ENCODE measurements at regions not wholly inside any gene's neighbourhood (a gene's known extent, or its start where the extent isn't known, plus 50 kb on each side); places are given as distances from the start of the nearest gene placed in this dataset.

DNA sequence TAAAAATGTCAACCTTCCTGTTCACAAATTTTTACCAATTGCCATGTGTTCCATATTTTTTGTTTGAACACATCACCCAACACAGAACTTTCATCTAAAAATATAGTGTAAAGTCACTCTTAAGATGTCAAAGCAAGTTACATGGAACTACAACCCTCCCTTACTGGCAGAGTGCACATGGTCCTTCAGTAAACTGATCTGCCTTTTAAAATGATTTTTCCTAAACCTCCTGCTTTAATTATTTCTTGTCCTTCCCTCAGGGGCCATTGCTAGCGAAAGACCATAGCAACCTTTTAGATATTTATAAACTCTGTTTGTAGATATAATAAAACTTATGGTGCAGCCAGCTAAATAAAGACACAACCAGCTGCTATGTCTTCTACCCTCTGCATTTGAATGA lies 255.2 kb upstream of the FAR2 start:
- H3K36me3 ChIP-seq, result no peaks in the 10 kb centered on the region
- Mint-ChIP-seq H3K4me1 (no peaks in the 10 kb centered on the region), H3K4me3 (no peak overlapping the region), H3K36me3 (no peaks in the 10 kb centered on the region), H3K27ac (no peak overlapping the region), H3K27me3 (ENCODE audit: insufficient read depth, low read depth) (no peaks in the 10 kb centered on the region), H3K9me3 (no peaks in the 10 kb centered on the region)
- H2AFZ ChIP-seq (replicated peaks), result no peak overlapping the region
- DNase-seq (ENCODE audit: low spot score), result no peak
- no peak overlapping the region for H3K9ac ChIP-seq
- no peaks in the 10 kb centered on the region for H3K79me2 ChIP-seq (ENCODE audit: low read depth)
- no peaks in the 10 kb centered on the region for H3K4me1 ChIP-seq
- H3K4me2 ChIP-seq, result no peak overlapping the region
- H3K4me3 ChIP-seq, result no peak overlapping the region
- no peak overlapping the region for H3K27ac ChIP-seq
- H3K9me3 ChIP-seq (ENCODE audit: low read depth), result no peaks in the 10 kb centered on the region
- TF ChIP-seq CTCF (IDR thresholded peaks at IDR 0.05) (no peak), EZH2phosphoT487 (IDR thresholded peaks at IDR 0.05) (no peak), EZH2 (IDR thresholded peaks at IDR 0.05) (no peak)
- H3F3A ChIP-seq (ENCODE audit: low read depth), result no peaks in the 10 kb centered on the region
- no peaks in the 10 kb centered on the region for H4K20me1 ChIP-seq (ENCODE audit: low read depth)
- no peaks in the 10 kb centered on the region for H3K27me3 ChIP-seq

GRCh38 chr12:28896421-28896820 lies 252.7 kb upstream of the FAR2 start:
- Histone ChIP-seq H3K4me1 (no peaks in the 10 kb centered on the region), H3K4me2 (no peak overlapping the region), H3K4me3 (no peak overlapping the region), H3K79me2 (ENCODE audit: low read depth) (no peaks in the 10 kb centered on the region), H3K27ac (no peak overlapping the region), H4K20me1 (ENCODE audit: low read depth) (no peaks in the 10 kb centered on the region), H3K27me3 (no peaks in the 10 kb centered on the region), H2AFZ (replicated peaks) (no peak overlapping the region), H3F3A (ENCODE audit: low read depth) (no peaks in the 10 kb centered on the region), H3K9ac (no peak overlapping the region), H3K36me3 (no peaks in the 10 kb centered on the region), H3K9me3 (ENCODE audit: low read depth) (no peaks in the 10 kb centered on the region)
- no peak overlapping the region for H3K4me3 Mint-ChIP-seq
- no peaks in the 10 kb centered on the region for H3K36me3 Mint-ChIP-seq
- H3K9me3 Mint-ChIP-seq, result peaks cover 6% of the 10 kb centered on the region
- H3K27ac Mint-ChIP-seq, result no peak overlapping the region
- TF ChIP-seq EZH2phosphoT487 (IDR thresholded peaks at IDR 0.05), result no peak
- TF ChIP-seq EZH2 (IDR thresholded peaks at IDR 0.05), result no peak
- no peak for TF ChIP-seq CTCF (IDR thresholded peaks at IDR 0.05)
- DNase-seq (ENCODE audit: low spot score), result no peak
- no peaks in the 10 kb centered on the region for H3K27me3 Mint-ChIP-seq (ENCODE audit: insufficient read depth, low read depth)
- H3K4me1 Mint-ChIP-seq, result no peaks in the 10 kb centered on the region

DNA sequence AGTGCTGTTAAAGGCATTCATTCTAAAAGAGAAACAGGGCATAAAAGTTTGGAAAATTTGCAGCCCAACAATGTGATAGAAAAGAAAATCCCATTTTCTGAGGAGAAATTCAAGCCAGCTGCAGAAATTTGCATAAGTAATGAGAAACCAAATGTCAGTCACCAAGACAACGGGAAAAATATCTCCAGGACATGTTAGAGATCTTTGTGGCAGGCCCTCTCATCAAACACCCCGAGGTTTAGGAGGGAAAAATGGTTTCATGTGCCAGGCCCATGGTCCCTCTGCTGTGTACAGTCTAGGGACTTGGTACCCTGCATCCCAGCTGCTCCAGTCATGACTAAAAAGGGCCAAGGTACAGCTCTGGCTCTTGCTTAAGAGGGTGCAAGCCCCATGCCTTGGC lies 251.0 kb upstream of the FAR2 start:
- no peak overlapping the region for H3K4me3 Mint-ChIP-seq
- Histone ChIP-seq H3K9ac (no peak overlapping the region), H3K79me2 (ENCODE audit: low read depth) (no peaks in the 10 kb centered on the region), H3K36me3 (no peaks in the 10 kb centered on the region), H3K27me3 (no peaks in the 10 kb centered on the region), H3K4me2 (no peak overlapping the region), H3K27ac (no peak overlapping the region), H3F3A (ENCODE audit: low read depth) (no peaks in the 10 kb centered on the region), H3K9me3 (ENCODE audit: low read depth) (no peaks in the 10 kb centered on the region), H3K4me3 (no peak overlapping the region), H2AFZ (replicated peaks) (no peak overlapping the region), H4K20me1 (ENCODE audit: low read depth) (no peaks in the 10 kb centered on the region), H3K4me1 (no peaks in the 10 kb centered on the region)
- no peaks in the 10 kb centered on the region for H3K4me1 Mint-ChIP-seq
- TF ChIP-seq CTCF (IDR thresholded peaks at IDR 0.05) (no peak), EZH2 (IDR thresholded peaks at IDR 0.05) (no peak), EZH2phosphoT487 (IDR thresholded peaks at IDR 0.05) (no peak)
- DNase-seq (ENCODE audit: low spot score), result no peak
- H3K9me3 Mint-ChIP-seq, result peaks cover 11% of the 10 kb centered on the region
- H3K27me3 Mint-ChIP-seq (ENCODE audit: insufficient read depth, low read depth), result no peaks in the 10 kb centered on the region
- no peaks in the 10 kb centered on the region for H3K36me3 Mint-ChIP-seq
- no peak overlapping the region for H3K27ac Mint-ChIP-seq

GRCh38 chr12:28899951-28900350 lies 249.1 kb upstream of the FAR2 start:
- Mint-ChIP-seq H3K9me3 (peaks cover 11% of the 10 kb centered on the region), H3K27ac (no peak overlapping the region), H3K4me1 (no peaks in the 10 kb centered on the region), H3K27me3 (ENCODE audit: insufficient read depth, low read depth) (no peaks in the 10 kb centered on the region), H3K4me3 (no peak overlapping the region), H3K36me3 (no peaks in the 10 kb centered on the region)
- no peaks in the 10 kb centered on the region for H3K4me1 ChIP-seq
- DNase-seq (ENCODE audit: low spot score), result no peak
- no peaks in the 10 kb centered on the region for H3K9me3 ChIP-seq (ENCODE audit: low read depth)
- no peak overlapping the region for H2AFZ ChIP-seq (replicated peaks)
- no peaks in the 10 kb centered on the region for H3K79me2 ChIP-seq (ENCODE audit: low read depth)
- no peaks in the 10 kb centered on the region for H4K20me1 ChIP-seq (ENCODE audit: low read depth)
- no peak overlapping the region for H3K4me2 ChIP-seq
- H3K4me3 ChIP-seq, result no peak overlapping the region
- no peak overlapping the region for H3K27ac ChIP-seq
- H3K27me3 ChIP-seq, result no peaks in the 10 kb centered on the region
- no peak for TF ChIP-seq EZH2 (IDR thresholded peaks at IDR 0.05)
- TF ChIP-seq CTCF (IDR thresholded peaks at IDR 0.05), result no peak
- no peak for TF ChIP-seq EZH2phosphoT487 (IDR thresholded peaks at IDR 0.05)
- H3F3A ChIP-seq (ENCODE audit: low read depth), result no peaks in the 10 kb centered on the region
- no peaks in the 10 kb centered on the region for H3K36me3 ChIP-seq
- H3K9ac ChIP-seq, result no peak overlapping the region
